KBM-7 (cell line): ENCODE measurements at regions not wholly inside any gene's neighbourhood (a gene's known extent, or its start where the extent isn't known, plus 50 kb on each side); places are given as distances from the start of the nearest gene placed in this dataset.
A peak's percentile ranks its signal among the peaks of the same experiment; 100 is the strongest.

Experiments
- DNase-seq: peaks from one replicate; pipeline ENCODE4 v3.0.0-alpha.2; 2015
- in situ Hi-C: fragments of 300-500 bp; cut with MboI; formaldehyde crosslinking; loops from 2 replicates; pipeline ENCODE4 v1.14.3; 2020; ENCODE audit warnings: low sequenced_read_pairs, low pct_unique_long_range_greater_than_20kb, mixed read lengths

DNA sequence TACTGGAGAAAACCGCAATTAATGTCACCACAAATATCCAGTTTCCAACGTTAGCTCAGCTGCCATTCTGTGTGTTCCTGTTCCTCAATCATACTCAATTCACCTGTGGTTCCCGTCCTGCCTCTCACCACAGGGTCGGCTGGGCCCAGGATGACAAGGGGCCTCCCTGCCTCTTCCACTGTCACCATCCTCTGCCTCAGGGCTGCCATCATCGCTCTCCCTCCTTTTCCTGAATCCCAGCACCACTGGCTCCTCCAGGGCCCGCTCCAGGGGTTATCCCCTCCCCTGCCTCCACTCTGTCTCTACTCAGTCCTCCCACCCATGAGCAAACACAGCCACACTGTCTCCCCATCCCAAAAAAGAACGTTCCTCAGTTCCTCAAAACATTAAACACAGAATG, 170.9 kb upstream of the NSMCE3 start:
- in situ Hi-C loops: no loop called here
- DNase-seq: no peak

DNA sequence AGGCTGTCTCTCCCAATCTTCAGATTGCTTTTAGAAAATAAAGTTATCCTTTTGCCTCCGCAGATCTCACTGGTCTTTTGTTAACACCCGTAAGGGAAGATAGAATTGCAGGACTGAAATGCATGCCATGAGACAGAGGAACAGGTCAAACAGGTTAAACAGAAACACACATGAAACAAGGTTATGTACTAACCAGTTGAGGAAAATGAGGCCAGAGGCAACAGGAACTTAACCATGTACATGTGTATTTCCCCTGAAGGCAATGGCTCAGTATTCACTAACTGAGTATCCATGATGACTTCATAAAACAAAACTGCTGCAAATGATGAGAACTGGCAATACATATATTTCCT, 169.1 kb upstream of the NSMCE3 start:
- in situ Hi-C loops: no loop called here
- no peak for DNase-seq

DNA sequence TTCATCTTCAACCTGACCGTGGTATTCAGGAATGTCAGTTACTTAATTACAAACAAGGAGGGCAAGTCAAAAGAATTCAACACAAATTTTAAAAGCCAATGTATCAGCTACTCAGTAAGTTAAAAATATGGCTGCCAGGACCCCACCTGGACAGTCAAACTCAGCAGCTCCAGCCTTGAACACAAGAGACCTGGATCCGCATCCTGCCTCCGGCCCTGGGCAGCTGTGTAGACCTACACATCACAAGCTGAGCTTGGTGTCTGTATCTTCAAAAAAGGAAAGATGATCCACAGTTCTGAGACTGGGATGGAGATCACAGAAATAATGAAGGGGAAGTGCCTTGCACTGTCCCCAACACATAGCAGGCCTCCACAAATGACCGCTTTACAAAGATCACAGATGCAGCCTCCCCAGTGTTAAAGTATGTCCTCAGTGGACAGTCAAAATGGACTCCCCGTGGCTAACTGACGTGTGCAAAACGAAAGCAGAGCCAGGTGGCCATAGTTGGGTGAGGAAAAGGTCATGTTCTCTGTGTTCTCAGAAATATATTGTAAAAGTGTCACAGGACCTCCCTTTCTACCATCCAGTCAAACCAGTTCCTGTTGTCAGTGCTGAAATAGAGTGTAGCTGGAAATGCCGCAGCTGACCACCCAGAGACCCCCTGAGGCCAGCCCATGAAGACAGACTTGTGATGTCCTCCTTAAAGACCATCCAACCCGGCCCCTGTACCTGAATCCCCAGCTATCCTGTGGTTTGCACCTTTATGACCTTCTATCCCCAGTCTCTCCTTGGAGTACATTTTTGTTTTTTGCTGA, 168.5 kb upstream of the NSMCE3 start:
- in situ Hi-C loops: no loop called here
- no peak for DNase-seq

DNA sequence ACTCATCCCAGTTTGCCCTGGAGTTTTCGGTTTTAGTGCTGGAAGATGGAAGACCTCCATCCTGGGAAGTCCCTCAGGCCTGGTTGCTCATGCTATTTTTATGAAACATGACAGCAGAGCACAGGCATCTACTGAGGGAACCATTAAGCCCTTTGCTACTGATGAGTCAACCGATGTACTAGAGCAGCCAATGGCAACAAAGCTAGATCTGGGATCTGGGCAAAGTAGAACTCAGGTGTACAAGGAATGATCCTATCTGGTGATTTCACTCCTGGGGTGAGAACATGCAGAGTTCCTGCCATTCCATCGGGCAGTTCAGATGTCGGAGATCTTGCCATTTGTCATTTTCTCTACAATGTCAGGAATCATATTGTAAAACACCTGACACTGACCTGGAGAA, 166.2 kb upstream of the NSMCE3 start:
- in situ Hi-C loops: no loop called here
- DNase-seq: no peak

DNA sequence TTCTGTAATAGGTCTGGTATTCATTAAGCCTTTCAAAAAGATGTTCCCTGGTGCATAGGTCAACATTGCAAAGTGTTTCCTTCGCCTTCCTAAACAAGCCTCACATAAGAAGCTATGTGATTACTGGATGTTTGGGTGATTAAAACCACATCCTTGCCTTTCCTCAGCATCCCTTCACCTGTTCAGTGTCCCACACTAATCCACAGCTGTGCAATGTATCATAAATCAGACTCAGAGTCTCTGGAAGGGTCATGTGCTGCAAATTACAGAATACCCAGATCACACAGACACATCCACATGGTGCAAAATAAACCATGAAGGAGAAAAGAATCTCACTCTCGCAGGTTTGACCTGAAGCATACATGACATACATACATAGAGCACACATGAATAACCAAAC, 164.7 kb upstream of the NSMCE3 start:
- in situ Hi-C loops: no loop called here
- DNase-seq: no peak

DNA sequence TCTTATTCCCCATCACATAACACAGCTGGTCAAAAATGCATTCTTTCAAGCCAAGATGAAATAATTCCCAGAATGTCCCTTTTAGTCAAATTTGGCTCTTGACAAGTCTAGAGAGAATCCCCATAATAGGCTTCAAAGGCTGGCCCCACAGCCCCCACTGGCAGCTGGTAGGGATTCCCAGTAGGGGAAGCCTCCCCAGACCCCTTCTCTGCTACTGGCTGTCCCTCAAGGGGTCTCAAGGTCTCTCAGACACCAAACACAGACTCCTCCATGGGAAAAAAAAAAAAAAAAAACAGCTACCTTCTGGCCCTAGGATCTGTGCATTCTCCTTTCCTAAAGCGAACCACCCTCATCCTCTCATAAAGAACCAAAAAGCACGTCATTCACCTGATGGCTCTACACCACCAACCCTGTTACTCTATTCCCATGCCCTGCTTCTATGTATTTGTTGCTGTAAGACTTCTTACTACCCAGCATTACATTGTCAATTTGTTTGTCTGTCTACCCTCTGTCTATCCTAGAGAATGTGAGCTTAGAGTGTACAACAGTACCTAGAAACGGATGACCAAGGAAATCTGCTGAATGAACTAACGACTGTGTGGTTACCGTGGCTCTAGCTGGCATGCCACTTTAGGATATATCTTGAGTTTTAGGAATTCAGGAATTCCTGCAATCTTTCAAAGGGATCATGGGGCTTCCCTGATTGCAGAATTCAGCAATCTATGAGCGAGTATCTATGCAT, 164.1 kb upstream of the NSMCE3 start:
- DNase-seq: no peak
- in situ Hi-C loops: no loop called here

DNA sequence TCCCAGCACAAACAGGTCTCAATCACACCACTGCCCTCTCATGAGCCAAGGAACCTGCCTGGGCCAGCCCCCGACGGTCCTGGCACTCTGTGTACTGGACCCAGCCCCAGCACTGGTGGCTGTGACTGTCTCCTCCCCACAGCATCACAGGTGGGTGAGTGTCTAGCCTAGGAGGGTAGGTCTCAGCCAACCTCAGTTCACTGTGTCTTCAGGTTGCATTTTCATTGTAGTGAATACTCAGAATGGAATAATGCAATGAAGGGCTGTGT, 163.4 kb upstream of the NSMCE3 start:
- in situ Hi-C loops: no loop called here
- DNase-seq: no peak

DNA sequence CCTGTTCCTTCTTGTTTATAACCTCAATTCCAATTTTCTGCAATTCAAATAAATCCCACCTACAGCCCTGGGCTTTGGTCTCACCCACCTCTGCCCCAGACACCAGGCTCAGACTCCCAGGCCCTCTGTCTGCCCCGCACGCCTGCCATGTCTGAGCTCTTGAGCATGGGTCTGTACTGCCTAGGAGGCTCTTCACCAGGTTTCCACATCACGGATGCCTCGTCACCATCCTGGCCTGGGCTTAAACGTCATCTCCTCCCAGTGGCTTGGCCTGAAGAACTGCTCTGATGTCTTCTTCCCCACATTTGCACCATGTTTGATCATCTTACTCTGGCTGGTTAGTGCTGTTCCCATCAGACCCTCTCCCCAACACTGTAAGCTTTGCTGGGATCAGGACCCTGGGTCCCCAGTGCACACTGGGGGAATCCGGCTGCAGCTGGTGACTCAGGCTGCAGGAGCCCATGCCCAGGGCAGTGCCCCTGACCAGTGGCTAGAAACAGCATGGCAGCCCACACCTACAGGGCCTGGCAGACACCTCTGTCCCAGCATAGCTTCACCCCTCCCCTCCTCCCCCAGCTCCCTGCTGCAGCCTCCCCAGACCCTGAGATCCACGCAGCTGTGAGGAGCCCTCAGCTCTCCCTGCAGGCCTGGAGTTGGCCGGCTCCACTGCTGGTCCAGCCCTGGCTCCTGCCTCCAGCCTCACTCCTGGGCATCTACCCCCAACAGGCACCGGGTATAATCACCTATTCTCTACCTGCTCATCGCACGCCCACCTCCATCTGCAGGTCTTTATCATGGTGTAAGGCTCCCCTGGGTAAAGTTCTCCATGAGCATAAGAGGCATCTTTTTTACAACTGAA, 162.8 kb upstream of the NSMCE3 start:
- in situ Hi-C loops: no loop called here
- no peak for DNase-seq

DNA sequence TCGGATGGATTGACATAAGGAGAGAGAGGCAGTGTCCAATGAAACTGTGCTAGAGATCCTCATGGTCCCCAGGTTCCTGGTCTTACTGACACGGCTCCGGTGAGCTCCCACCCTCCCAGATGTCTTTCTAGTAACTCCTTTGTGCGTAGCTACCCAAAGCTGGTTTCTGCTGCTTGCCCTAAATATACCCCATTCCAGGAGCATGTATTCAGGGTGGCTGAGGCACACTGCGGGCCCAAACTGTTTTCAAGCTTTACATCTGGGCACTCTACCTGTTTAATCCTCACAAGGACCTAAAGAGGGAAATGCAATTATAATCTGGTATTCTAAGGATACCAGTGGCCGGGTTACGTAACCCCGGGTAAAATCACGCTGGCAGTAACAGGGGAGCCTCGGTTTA, 161.2 kb upstream of the NSMCE3 start:
- in situ Hi-C loops: no loop called here
- no peak for DNase-seq

DNA sequence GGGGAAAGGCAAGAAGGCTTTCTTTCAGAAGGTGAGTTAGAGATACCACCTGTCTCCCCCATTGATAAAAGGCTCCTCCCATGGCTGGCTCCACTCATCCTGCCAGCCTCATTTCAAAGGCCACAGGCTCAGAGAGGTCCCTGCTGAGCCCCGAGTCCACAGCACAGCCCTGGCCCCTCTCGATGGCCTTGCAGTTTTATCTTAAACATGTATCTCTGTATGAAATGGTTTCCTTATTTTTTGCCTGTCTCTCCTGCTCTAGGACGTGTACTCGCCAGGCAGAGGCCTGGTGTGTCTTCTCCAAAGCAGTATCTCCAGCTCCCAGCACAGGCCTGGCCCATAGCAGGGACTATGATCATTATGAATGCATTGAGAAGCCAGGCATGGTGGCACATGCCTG, 160.5 kb upstream of the NSMCE3 start:
- in situ Hi-C loops: no loop called here

DNA sequence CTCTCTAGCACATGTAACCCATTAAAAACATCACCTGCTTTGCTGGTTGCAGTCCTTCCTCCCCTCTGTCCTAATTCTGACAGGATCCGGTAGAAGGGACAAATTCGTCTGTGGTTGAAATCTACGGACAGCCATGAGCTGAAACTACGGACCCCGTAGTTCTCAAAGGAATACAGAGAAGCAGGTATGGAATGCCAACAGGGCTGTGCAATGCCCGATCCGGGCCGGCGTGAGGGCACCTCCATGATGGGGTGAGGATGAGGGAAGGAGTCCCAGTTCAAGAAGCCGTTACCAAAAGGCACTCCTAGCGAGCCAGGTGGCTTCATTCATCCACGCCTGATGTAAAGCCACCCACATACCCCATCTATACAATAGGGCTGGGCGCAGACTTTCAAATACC, 160.0 kb upstream of the NSMCE3 start:
- in situ Hi-C loops: no loop called here
- no peak for DNase-seq

More for the DNA sequence above, 160.5 kb upstream of the NSMCE3 start:
- DNase-seq: no peak

DNA sequence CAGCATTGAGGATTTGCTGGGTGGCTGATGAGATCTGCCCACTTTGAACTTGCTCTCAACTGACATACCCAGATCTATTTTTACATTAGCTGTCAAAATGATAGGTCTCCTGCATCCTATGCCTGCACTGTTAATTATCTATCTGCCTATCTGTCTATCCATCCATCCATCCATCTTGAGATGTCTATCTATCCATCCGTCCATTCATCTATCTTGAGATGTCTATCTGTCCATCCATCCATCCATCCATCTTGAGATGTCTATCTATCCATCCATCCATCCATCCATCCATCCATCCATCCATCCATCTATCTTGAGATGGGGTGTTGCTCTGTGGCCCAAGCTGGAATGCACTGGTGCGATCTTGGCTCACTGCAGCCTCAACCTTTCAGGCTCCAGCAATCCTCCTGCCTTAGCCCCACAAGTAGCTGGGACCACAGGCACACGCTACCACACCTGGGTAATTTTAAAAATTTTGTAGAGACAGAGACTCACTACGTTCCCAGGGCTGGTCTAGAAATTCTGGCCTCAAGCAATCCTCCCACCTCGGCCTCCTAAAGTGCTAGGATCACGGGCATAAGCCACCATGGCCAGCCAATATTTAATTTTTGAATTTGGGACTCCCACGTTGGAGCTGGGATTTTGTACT, 159.4 kb upstream of the NSMCE3 start:
- DNase-seq: no peak
- in situ Hi-C loops: no loop called here

DNA sequence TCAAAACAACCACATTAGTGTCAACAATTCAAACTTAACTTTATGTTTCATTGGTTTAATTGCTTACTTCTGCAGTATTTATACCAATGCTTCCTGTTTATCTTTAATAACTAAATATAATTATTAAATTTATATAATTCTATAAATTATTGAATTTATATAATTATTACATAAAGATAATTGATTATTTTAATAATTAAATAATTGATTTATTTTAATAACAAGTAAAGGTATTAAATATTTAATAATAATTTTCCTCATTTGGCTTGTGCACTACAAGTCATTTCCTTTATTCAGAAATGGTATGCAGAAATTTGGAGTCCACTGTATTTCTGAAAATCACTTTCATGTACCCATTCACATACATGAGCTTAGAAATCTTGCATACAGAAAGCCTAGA, 156.2 kb upstream of the NSMCE3 start:
- in situ Hi-C loops: no loop called here
- DNase-seq: no peak

DNA sequence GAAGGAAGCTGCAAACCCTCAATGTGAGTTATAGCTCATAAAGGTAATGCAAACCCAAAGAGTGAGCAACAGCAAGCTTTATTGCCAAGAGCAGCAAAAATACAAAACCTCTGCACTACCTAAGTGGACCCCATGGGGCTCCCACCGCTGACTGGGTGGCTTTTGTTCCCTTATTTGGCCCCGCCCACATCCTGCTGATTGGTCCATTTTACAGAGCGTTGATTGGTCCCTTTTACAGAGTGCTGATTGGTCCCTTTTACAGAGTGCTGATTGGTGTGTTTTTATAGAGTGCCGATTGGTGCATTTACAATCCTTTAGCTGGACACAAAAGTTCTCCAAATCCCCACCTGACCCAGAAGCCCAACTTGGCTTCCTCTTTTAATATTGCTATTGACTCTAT, 154.5 kb upstream of the NSMCE3 start:
- DNase-seq: peak; percentile 16

DNA sequence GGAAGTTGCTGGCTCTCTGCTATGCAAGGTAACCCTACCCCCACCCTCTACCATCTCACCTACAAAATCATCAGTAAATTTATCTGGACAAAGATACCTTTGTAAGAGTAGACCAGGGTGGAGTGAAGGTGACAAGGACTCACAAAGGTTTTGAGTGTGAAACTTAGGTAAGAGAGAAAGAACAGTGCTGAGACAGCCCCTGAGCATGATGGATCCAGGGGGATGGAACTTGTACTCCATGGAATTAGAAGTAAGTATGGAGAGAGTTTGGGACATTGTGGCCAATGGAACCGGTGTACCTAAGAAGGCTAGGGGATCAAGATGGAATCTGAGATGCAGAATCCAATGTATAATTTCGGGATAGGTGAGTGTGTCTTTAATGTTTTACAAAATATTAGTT, 153.0 kb upstream of the NSMCE3 start:
- in situ Hi-C loops: no loop called here
- no peak for DNase-seq

More for the DNA sequence above, 154.5 kb upstream of the NSMCE3 start:
- in situ Hi-C loops: no loop called here

DNA sequence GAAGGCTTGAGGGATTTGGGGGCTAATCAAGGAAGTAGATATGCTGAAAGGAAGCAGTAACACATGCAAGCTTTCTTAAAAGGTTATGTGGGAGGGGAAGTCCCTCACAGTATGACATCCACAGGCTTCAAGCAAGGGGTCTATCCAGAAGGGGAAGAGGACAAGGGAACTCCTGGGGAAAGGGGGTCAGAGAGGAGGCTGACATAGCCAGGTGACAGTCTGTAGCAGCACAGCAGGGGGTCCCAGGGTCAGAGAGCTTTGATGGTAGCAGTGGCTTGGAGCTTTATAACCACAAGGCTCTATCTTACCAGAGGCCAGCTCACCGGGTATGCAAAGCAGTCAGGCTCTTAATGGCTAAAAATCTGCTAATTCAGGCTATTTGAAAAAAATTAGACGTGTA, 150.6 kb upstream of the NSMCE3 start:
- in situ Hi-C loops: no loop called here
- DNase-seq: no peak

DNA sequence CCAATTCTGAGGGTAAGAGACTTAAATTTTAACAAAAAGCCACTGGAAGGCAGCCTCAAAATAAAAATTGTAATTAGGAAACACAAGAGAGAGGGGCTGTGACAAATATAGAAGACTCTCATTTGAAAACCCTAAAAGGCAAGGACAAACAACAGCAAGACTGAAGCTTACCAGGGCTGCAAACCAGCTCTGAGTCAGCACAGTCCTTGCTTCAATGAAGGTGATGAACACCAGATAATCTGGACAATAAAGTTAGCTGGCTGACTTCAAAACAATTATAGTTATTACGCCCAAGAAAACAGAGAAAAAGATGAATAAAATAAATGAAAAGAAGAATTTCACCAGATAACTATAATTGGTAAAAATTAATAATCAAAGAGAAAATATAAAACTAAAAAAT, 149.3 kb upstream of the NSMCE3 start:
- DNase-seq: no peak
- in situ Hi-C loops: no loop called here

DNA sequence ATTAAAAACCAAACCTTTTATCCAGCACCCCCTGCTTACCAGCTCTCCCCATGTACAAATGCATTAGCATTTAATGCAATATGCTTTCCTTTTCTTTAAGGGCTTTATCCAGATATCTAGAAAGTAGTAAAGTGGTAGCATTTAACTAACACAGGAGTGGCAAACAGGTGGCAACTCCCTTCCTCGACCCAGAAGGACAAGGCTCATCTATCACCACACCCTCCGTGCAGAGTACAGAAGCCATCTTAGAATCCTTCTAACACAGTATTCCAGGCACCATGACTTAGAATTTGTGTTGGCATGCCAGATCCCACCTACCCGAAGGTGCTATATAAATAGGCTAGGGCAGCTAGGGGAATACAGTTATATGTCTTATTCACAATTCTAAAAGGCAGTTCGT, 148.6 kb upstream of the NSMCE3 start:
- in situ Hi-C loops: no loop called here
- DNase-seq: no peak

DNA sequence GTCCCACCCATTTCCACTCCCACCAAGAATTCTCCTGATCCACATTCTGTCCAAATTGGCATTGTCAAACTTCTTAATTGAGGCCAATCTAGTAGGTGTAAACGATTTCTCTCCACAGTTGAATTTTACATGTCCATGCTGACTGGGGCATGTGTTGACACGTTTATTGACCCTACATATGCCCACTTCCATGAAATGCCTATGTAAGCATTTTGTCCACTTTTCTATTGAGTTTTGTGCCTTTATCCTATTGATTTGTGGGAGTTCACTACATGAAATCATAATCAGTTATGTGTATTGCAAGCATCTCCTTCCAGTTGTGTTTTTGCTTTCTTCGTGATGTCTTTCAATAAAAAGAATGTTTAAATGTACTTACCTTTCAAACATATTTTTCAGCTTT, 141.7 kb upstream of the NSMCE3 start:
- in situ Hi-C loops: no loop called here
- no peak for DNase-seq

DNA sequence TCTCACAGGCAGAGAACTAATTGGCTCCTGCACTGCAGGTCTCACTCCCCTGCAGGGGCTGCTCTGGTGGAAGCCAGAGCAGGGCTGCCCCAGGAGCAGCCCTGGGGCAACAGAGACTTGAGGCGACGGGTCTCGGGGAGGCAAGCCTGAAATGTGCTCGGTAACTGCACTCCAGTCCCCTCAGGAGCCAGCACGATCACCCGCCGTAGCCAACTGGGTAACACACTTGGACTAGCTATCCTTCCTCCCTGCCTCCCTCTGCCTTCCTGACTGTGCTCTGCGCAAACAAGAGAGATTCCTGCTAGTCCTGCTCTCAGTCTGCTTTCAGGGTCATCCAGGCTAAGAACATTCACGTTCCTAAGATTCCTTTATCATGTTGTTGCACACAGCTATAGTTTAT, 140.7 kb upstream of the NSMCE3 start:
- in situ Hi-C loops: no loop called here
- no peak for DNase-seq
